ENCODE measurements at regions not wholly inside any gene's neighbourhood (a gene's known extent, or its start where the extent isn't known, plus 50 kb on each side); places are given as distances from the start of the nearest gene placed in this dataset.

DNA sequence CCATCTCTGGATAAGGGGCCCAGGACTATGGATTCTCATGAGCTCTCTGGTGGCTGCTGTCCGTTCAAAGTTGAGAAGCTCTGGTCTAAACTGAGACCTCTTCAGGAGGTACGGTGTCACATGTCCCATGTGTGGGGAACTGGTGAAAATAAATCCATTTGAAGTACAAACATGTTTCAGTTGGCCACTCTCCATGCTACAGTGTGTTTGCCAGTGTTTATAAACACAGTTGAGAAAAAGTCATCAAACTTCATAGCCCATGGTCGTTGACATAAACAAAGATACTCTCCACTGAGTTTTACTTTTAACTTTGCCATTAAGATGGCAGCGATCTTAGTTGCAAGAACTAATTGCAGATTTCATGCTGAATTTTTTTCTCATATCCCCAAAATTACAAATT is 72.8 kb downstream of the PSMG1 start:
- TF ChIP-seq ZNF324 (tag by site-specific recombination; IDR thresholded peaks at IDR 0.05) (no peak), ZNF514 (tag by site-specific recombination; IDR thresholded peaks at IDR 0.05) (no peak), ZBTB7A (tag by site-specific recombination; IDR thresholded peaks at IDR 0.05; ENCODE audit: low read depth) (no peak), ZNF76 (tag by site-specific recombination; IDR thresholded peaks at IDR 0.05; ENCODE audit: borderline replicate concordance, low read depth) (no peak), ZNF138 (tag by site-specific recombination; IDR thresholded peaks at IDR 0.05; ENCODE audit: borderline replicate concordance) (no peak), ZBTB20 (tag by site-specific recombination; IDR thresholded peaks at IDR 0.05) (no peak), ZNF843 (tag by site-specific recombination; IDR thresholded peaks at IDR 0.05) (no peak), ZNF624 (tag by site-specific recombination; IDR thresholded peaks at IDR 0.05) (no peak), ZNF157 (tag by site-specific recombination; IDR thresholded peaks at IDR 0.05) (no peak)
- TF ChIP-seq, protein P1, sequence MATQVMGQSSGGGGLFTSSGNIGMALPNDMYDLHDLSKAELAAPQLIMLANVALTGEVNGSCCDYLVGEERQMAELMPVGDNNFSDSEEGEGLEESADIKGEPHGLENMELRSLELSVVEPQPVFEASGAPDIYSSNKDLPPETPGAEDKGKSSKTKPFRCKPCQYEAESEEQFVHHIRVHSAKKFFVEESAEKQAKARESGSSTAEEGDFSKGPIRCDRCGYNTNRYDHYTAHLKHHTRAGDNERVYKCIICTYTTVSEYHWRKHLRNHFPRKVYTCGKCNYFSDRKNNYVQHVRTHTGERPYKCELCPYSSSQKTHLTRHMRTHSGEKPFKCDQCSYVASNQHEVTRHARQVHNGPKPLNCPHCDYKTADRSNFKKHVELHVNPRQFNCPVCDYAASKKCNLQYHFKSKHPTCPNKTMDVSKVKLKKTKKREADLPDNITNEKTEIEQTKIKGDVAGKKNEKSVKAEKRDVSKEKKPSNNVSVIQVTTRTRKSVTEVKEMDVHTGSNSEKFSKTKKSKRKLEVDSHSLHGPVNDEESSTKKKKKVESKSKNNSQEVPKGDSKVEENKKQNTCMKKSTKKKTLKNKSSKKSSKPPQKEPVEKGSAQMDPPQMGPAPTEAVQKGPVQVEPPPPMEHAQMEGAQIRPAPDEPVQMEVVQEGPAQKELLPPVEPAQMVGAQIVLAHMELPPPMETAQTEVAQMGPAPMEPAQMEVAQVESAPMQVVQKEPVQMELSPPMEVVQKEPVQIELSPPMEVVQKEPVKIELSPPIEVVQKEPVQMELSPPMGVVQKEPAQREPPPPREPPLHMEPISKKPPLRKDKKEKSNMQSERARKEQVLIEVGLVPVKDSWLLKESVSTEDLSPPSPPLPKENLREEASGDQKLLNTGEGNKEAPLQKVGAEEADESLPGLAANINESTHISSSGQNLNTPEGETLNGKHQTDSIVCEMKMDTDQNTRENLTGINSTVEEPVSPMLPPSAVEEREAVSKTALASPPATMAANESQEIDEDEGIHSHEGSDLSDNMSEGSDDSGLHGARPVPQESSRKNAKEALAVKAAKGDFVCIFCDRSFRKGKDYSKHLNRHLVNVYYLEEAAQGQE (tag by site-specific recombination; IDR thresholded peaks at IDR 0.05) = no peak
- no peak overlapping the region for H3K4me3 ChIP-seq (ENCODE audit: low read depth, low read length)
- no peaks in the 10 kb centered on the region for H3K9me3 ChIP-seq (ENCODE audit: control insufficient read depth, insufficient read depth, low read depth, low read length)
- no peak overlapping the region for H3K27ac ChIP-seq (ENCODE audit: extremely low read depth, low read depth, low read length)
- H3K36me3 ChIP-seq (ENCODE audit: control insufficient read depth in 2 of 2, insufficient read depth in 1 of 2, low read length in 2 of 2) = no peaks in the 10 kb centered on the region
- no peaks in the 10 kb centered on the region for H3K4me1 ChIP-seq (ENCODE audit: control insufficient read depth, insufficient read depth, low read length)
- ChIA-PET POLR2A (no interaction called here), CTCF (no interaction called here)

- ChIA-PET CTCF (no interaction called here), POLR2A (no interaction called here)
- Histone ChIP-seq H3K27ac (ENCODE audit: extremely low read depth, low read depth, low read length) (no peak overlapping the region), H3K4me3 (ENCODE audit: low read depth, low read length) (no peak overlapping the region), H3K36me3 (ENCODE audit: control insufficient read depth in 2 of 2, insufficient read depth in 1 of 2, low read length in 2 of 2) (no peaks in the 10 kb centered on the region), H3K4me1 (ENCODE audit: control insufficient read depth, insufficient read depth, low read length) (no peaks in the 10 kb centered on the region), H3K9me3 (ENCODE audit: control insufficient read depth, insufficient read depth, low read depth, low read length) (no peaks in the 10 kb centered on the region)
- TF ChIP-seq ZNF561 (tag by site-specific recombination; IDR thresholded peaks at IDR 0.05; ENCODE audit: borderline replicate concordance) = no peak
- no peak for TF ChIP-seq ZNF501 (tag by site-specific recombination; IDR thresholded peaks at IDR 0.05)
Measured at GRCh38 chr21:39109596-39110210, 73.5 kb downstream of the PSMG1 start.

DNA sequence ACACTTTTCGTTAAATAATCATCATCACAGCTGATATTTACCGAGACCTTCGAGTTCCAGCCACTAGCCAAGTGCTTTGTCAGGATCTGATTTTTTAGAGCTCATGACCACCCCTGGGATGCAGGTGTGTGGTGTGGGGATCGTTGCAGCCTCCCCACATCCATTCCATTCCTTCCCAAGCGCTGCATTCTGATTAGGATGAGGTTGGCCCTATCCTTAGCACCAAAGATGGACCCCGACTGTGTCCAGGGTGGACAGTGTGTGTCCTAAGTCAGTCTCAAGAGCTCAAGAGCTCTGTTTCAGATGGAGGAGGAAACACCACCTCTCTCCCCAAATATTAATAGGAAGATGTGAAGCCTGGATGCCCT is 74.1 kb downstream of the PSMG1 start:
- H3K9me3 ChIP-seq (ENCODE audit: control insufficient read depth, insufficient read depth, low read depth, low read length) = no peaks in the 10 kb centered on the region
- no peaks in the 10 kb centered on the region for H3K4me1 ChIP-seq (ENCODE audit: control insufficient read depth, insufficient read depth, low read length)
- H3K27ac ChIP-seq (ENCODE audit: extremely low read depth, low read depth, low read length) = no peak overlapping the region
- H3K36me3 ChIP-seq (ENCODE audit: control insufficient read depth in 2 of 2, insufficient read depth in 1 of 2, low read length in 2 of 2) = no peaks in the 10 kb centered on the region
- CTCF ChIA-PET = interaction anchor here (0.6 kb wide), 1 partner anchor 1361 kb away, joined by 3 read pairs; no protein-coding TSS in a partner anchor
- no peak overlapping the region for H3K4me3 ChIP-seq (ENCODE audit: low read depth, low read length)
- POLR2A ChIA-PET = no interaction called here
- TF ChIP-seq ZNF266 (tag by site-specific recombination; IDR thresholded peaks at IDR 0.05; ENCODE audit: low read depth) (no peak), KLF1 (tag by site-specific recombination; IDR thresholded peaks at IDR 0.05) (no peak), HOXA7 (CRISPR knock-in tag; IDR thresholded peaks at IDR 0.05; ENCODE audit: borderline replicate concordance) (no peak), SETDB1 (IDR thresholded peaks at IDR 0.05; ENCODE audit: insufficient read length, low read length) (no peak), ZNF670 (tag by site-specific recombination; IDR thresholded peaks at IDR 0.05; ENCODE audit: low read depth) (no peak), ZNF654 (tag by site-specific recombination; IDR thresholded peaks at IDR 0.05; ENCODE audit: low read depth) (no peak), GLIS1 (tag by site-specific recombination; IDR thresholded peaks at IDR 0.05) (no peak), ZNF585B (tag by site-specific recombination; IDR thresholded peaks at IDR 0.05) (no peak), ZNF544 (tag by site-specific recombination; IDR thresholded peaks at IDR 0.05) (no peak), ZNF747 (tag by site-specific recombination; IDR thresholded peaks at IDR 0.05) (no peak), ZNF830 (tag by site-specific recombination; IDR thresholded peaks at IDR 0.05; ENCODE audit: low read depth) (no peak), HOXD13 (CRISPR knock-in tag; IDR thresholded peaks at IDR 0.05; ENCODE audit: borderline replicate concordance) (no peak), RBAK (tag by site-specific recombination; IDR thresholded peaks at IDR 0.05) (no peak), ZNF660 (tag by site-specific recombination; IDR thresholded peaks at IDR 0.05) (no peak), ZNF561 (tag by site-specific recombination; IDR thresholded peaks at IDR 0.05; ENCODE audit: borderline replicate concordance) (no peak)
- TF ChIP-seq, protein P2, sequence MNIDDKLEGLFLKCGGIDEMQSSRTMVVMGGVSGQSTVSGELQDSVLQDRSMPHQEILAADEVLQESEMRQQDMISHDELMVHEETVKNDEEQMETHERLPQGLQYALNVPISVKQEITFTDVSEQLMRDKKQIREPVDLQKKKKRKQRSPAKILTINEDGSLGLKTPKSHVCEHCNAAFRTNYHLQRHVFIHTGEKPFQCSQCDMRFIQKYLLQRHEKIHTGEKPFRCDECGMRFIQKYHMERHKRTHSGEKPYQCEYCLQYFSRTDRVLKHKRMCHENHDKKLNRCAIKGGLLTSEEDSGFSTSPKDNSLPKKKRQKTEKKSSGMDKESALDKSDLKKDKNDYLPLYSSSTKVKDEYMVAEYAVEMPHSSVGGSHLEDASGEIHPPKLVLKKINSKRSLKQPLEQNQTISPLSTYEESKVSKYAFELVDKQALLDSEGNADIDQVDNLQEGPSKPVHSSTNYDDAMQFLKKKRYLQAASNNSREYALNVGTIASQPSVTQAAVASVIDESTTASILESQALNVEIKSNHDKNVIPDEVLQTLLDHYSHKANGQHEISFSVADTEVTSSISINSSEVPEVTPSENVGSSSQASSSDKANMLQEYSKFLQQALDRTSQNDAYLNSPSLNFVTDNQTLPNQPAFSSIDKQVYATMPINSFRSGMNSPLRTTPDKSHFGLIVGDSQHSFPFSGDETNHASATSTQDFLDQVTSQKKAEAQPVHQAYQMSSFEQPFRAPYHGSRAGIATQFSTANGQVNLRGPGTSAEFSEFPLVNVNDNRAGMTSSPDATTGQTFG (tag by site-specific recombination; IDR thresholded peaks at IDR 0.05; ENCODE audit: borderline replicate concordance) = no peak
